Astrocyte (in vitro differentiated cells and primary cell): ENCODE measurements at regions not wholly inside any gene's neighbourhood (a gene's known extent, or its start where the extent isn't known, plus 50 kb on each side); places are given as distances from the start of the nearest gene placed in this dataset.

Source experiments
- DNase-seq: peaks from one replicate; pipeline ENCODE4 v3.0.0-alpha.2; 2010; ENCODE audit warnings: low read depth
- FAIRE-seq: peaks from 2 replicates; lab custom pipeline; 2011; peaks lifted over from hg19 to GRCh38; lab: Jason Lieb, UNC
- H2AFZ ChIP-seq: 2 replicates; pipeline ENCODE4 v1.6.0; 2012; ENCODE audit warnings: low read depth, low read length, inconsistent platforms
- H3K27ac ChIP-seq: 2 replicates; pipeline ENCODE4 v1.5.1; 2011; ENCODE audit warnings: low read depth, low read length, inconsistent platforms
- H3K27me3 ChIP-seq: 2 replicates; pipeline ENCODE4 v1.6.0; 2011; ENCODE audit warnings: low read length, inconsistent platforms; ENCODE audit not compliant: insufficient read depth
- H3K36me3 ChIP-seq: 2 replicates; pipeline ENCODE4 v1.5.1; 2011; ENCODE audit warnings: low read length, inconsistent platforms; ENCODE audit not compliant: insufficient read depth
- H3K4me1 ChIP-seq: 2 replicates; pipeline ENCODE4 v1.5.1; 2011; ENCODE audit warnings: low read length, inconsistent platforms; ENCODE audit not compliant: insufficient read depth
- H3K4me2 ChIP-seq: 2 replicates; pipeline ENCODE4 v1.6.0; 2012; ENCODE audit warnings: low read length, inconsistent platforms
- H3K4me3 ChIP-seq: 2 replicates; pipeline ENCODE4 v1.5.1; 2011; ENCODE audit warnings: low read depth, mild to moderate bottlenecking, low read length, inconsistent platforms; ENCODE audit not compliant: insufficient read depth
- H3K79me2 ChIP-seq: 2 replicates; pipeline ENCODE4 v1.6.0; 2012; ENCODE audit warnings: mild to moderate bottlenecking, low read length, inconsistent platforms; ENCODE audit not compliant: insufficient read depth
- H3K9ac ChIP-seq: 2 replicates; pipeline ENCODE4 v1.6.0; 2012; ENCODE audit warnings: mild to moderate bottlenecking, low read length, inconsistent platforms
- H3K9me3 ChIP-seq: 2 replicates; pipeline ENCODE4 v1.5.1; 2012; ENCODE audit warnings: low read depth, mild to moderate bottlenecking, low read length, inconsistent platforms; ENCODE audit not compliant: insufficient read depth
- H4K20me1 ChIP-seq: 2 replicates; pipeline ENCODE4 v1.6.0; 2012; ENCODE audit warnings: low read length, inconsistent platforms; ENCODE audit not compliant: insufficient read depth
- H3K27ac Mint-ChIP-seq: one replicate; pipeline ENCODE4 v1.8.0; 2021; ENCODE audit warnings: mild to moderate bottlenecking, mixed read lengths; ENCODE audit not compliant: unreplicated experiment
- H3K27me3 Mint-ChIP-seq: one replicate; pipeline ENCODE4 v1.8.0; 2021; ENCODE audit warnings: low read depth, mixed read lengths; ENCODE audit not compliant: unreplicated experiment
- H3K36me3 Mint-ChIP-seq: one replicate; pipeline ENCODE4 v1.8.0; 2021; ENCODE audit warnings: low read depth, mixed read lengths; ENCODE audit not compliant: unreplicated experiment
- H3K4me1 Mint-ChIP-seq: one replicate; pipeline ENCODE4 v1.8.0; 2021; ENCODE audit warnings: low read depth, mixed read lengths; ENCODE audit not compliant: unreplicated experiment
- H3K4me3 Mint-ChIP-seq: one replicate; pipeline ENCODE4 v1.8.0; 2021; ENCODE audit warnings: mild to moderate bottlenecking, moderate library complexity, mixed read lengths; ENCODE audit not compliant: unreplicated experiment
- H3K9me3 Mint-ChIP-seq: one replicate; pipeline ENCODE4 v1.8.0; 2021; ENCODE audit warnings: mild to moderate bottlenecking, mixed read lengths; ENCODE audit not compliant: unreplicated experiment
- EZH2 ChIP-seq: IDR thresholded peaks from 2 replicates; pipeline ENCODE4 v1.6.1; 2012; ENCODE audit warnings: mild to moderate bottlenecking, low read length, inconsistent platforms; ENCODE audit not compliant: insufficient read depth
- TF ChIP-seq, protein P1 (sequence below): IDR thresholded peaks from 2 replicates; pipeline ENCODE4 v1.5.1; 2011; ENCODE audit warnings: low read depth, mild to moderate bottlenecking, inconsistent platforms, low read length, moderate library complexity; ENCODE audit not compliant: insufficient read depth

DNA sequence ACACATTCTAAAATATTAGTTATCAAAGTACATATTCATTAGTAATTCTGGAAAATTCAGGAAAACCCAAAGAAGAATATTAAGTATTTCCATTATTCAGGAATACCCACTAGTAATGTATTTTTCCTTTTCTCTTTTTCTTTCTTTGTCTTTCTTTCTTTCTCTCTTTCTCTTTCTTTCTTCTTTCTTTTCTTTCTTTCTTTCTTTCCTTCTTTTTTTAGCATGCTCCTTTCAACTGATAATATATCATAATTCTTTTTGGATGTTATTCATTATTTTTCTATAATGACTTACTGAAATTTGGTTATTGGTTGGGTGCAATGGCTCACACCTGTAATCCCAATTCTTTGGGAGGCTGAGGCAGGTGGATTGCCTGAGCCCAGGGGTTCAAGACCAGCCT is 175.6 kb upstream of the RAB4A start:
- H2AFZ ChIP-seq = no peak overlapping the region
- DNase-seq (no peak), FAIRE-seq (no peak)
- H3K9ac ChIP-seq = no peak overlapping the region
- Mint-ChIP-seq H3K9me3 (peaks cover 1% of the 10 kb centered on the region), H3K4me1 (peaks cover 23% of the 10 kb centered on the region), H3K36me3 (peaks cover 2% of the 10 kb centered on the region), H3K27ac (no peak overlapping the region), H3K4me3 (no peak overlapping the region), H3K27me3 (peaks cover 19% of the 10 kb centered on the region)
- no peaks in the 10 kb centered on the region for H4K20me1 ChIP-seq
- no peaks in the 10 kb centered on the region for H3K79me2 ChIP-seq
- H3K4me3 ChIP-seq = no peak overlapping the region
- TF ChIP-seq, protein P1, sequence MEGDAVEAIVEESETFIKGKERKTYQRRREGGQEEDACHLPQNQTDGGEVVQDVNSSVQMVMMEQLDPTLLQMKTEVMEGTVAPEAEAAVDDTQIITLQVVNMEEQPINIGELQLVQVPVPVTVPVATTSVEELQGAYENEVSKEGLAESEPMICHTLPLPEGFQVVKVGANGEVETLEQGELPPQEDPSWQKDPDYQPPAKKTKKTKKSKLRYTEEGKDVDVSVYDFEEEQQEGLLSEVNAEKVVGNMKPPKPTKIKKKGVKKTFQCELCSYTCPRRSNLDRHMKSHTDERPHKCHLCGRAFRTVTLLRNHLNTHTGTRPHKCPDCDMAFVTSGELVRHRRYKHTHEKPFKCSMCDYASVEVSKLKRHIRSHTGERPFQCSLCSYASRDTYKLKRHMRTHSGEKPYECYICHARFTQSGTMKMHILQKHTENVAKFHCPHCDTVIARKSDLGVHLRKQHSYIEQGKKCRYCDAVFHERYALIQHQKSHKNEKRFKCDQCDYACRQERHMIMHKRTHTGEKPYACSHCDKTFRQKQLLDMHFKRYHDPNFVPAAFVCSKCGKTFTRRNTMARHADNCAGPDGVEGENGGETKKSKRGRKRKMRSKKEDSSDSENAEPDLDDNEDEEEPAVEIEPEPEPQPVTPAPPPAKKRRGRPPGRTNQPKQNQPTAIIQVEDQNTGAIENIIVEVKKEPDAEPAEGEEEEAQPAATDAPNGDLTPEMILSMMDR = no peak
- no peak for TF ChIP-seq EZH2
- no peak overlapping the region for H3K27ac ChIP-seq
- peaks cover 2% of the 10 kb centered on the region for H3K27me3 ChIP-seq
- H3K4me2 ChIP-seq = no peak overlapping the region
- H3K9me3 ChIP-seq = no peaks in the 10 kb centered on the region
- no peaks in the 10 kb centered on the region for H3K4me1 ChIP-seq
- H3K36me3 ChIP-seq = no peaks in the 10 kb centered on the region

DNA sequence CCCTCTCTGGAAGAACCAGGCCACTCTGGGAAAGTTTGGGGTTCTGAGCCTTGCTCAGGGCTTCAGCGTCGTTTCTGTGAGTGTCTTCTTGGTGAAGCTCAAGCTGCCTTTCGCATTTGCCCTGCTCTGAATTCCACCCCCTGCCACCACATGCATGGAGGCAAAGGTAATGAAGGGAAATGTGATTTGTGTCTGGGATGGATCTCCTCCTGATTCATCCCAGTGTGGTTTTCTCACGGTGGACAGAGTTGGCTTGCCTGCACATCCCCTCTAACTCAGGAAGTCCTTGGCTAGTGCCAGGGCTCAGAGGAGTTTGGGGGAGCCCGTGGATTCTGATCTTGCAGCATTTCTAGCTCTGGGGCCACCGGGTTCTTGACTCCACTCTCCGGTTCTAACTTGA is 173.6 kb upstream of the RAB4A start:
- no peaks in the 10 kb centered on the region for H3K79me2 ChIP-seq
- Mint-ChIP-seq H3K4me3 (no peak overlapping the region), H3K9me3 (peaks cover 1% of the 10 kb centered on the region), H3K4me1 (peaks cover 21% of the 10 kb centered on the region), H3K27me3 (peaks cover 18% of the 10 kb centered on the region), H3K27ac (no peak overlapping the region), H3K36me3 (peaks cover 2% of the 10 kb centered on the region)
- H2AFZ ChIP-seq = no peak overlapping the region
- H3K9me3 ChIP-seq = no peaks in the 10 kb centered on the region
- H3K4me3 ChIP-seq = no peak overlapping the region
- FAIRE-seq (no peak), DNase-seq (no peak)
- TF ChIP-seq EZH2 = no peak
- TF ChIP-seq, protein P1 = no peak
- H3K4me1 ChIP-seq = no peaks in the 10 kb centered on the region
- H4K20me1 ChIP-seq = no peaks in the 10 kb centered on the region
- no peak overlapping the region for H3K9ac ChIP-seq
- no peak overlapping the region for H3K27ac ChIP-seq
- no peak overlapping the region for H3K4me2 ChIP-seq
- H3K36me3 ChIP-seq = no peaks in the 10 kb centered on the region
- peaks cover 2% of the 10 kb centered on the region for H3K27me3 ChIP-seq

DNA sequence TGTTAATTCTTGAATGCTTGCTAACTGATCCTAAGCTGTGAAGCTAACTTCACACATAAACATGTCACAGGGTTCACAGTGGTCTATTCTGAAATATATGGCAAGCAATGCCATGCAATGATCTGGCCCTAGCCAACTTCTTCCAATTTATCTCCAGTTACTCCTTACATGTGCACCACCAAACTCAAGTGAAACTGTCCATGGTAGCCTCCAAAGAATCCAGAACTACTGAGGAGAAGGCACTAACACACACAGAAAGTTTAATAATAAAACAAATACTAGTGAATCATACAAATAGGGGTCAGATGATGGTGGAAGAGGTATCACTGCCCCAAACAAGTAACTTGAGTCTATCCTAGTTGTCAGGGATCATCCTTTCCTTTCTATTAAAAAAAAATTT is 172.6 kb upstream of the RAB4A start:
- Histone ChIP-seq H3K36me3 (no peaks in the 10 kb centered on the region), H4K20me1 (no peaks in the 10 kb centered on the region), H3K4me2 (no peak overlapping the region), H3K4me1 (no peaks in the 10 kb centered on the region), H2AFZ (no peak overlapping the region), H3K79me2 (no peaks in the 10 kb centered on the region), H3K9me3 (no peaks in the 10 kb centered on the region), H3K27ac (no peak overlapping the region), H3K4me3 (no peak overlapping the region), H3K9ac (no peak overlapping the region), H3K27me3 (peaks cover 2% of the 10 kb centered on the region)
- Mint-ChIP-seq H3K4me1 (peaks cover 16% of the 10 kb centered on the region), H3K36me3 (peaks cover 2% of the 10 kb centered on the region), H3K9me3 (peaks cover 1% of the 10 kb centered on the region), H3K27ac (no peak overlapping the region), H3K4me3 (no peak overlapping the region), H3K27me3 (peaks cover 12% of the 10 kb centered on the region)
- no peak for TF ChIP-seq EZH2
- TF ChIP-seq, protein P1 = no peak
- FAIRE-seq (no peak), DNase-seq (no peak)
